Loucy (cell line): ENCODE measurements at regions not wholly inside any gene's neighbourhood (a gene's known extent, or its start where the extent isn't known, plus 50 kb on each side); places are given as distances from the start of the nearest gene placed in this dataset.
A peak's percentile ranks its signal among the peaks of the same experiment; 100 is the strongest.

Source experiments
- H2AFZ ChIP-seq: fragments of 200-600 bp; sonication (generic); 2 replicates; pipeline ENCODE4 v1.6.0; 2016; ENCODE audit warnings: antibody characterized with exemption, mild to moderate bottlenecking, low read length, moderate library complexity
- H3F3A ChIP-seq: fragments of 200-600 bp; 2 replicates; pipeline ENCODE4 v1.6.0; 2016; ENCODE audit warnings: antibody characterized with exemption, low read depth, mild to moderate bottlenecking
- H3K27me3 ChIP-seq: fragments of 200-600 bp; sonication (generic); 2 replicates; pipeline ENCODE4 v1.6.1; 2014; ENCODE audit warnings: low read length, mild to moderate bottlenecking; ENCODE audit not compliant: insufficient read depth, poor library complexity, severe bottlenecking
- H3K36me3 ChIP-seq: fragments of 200-600 bp; sonication (generic); 2 replicates; pipeline ENCODE4 v1.6.1; 2016; ENCODE audit warnings: low read length; ENCODE audit not compliant: insufficient read depth
- H3K4me1 ChIP-seq: fragments of 200-600 bp; sonication (generic); 2 replicates; pipeline ENCODE4 v1.5.1; 2014; ENCODE audit warnings: low read length, mild to moderate bottlenecking; ENCODE audit not compliant: insufficient read depth, poor library complexity, severe bottlenecking
- H3K4me2 ChIP-seq: fragments of 200-600 bp; sonication (generic); 2 replicates; pipeline ENCODE4 v1.6.0; 2014; ENCODE audit warnings: antibody characterized with exemption, low read length, low read depth, mild to moderate bottlenecking; ENCODE audit not compliant: poor library complexity, severe bottlenecking
- H3K4me3 ChIP-seq: fragments of 200-600 bp; sonication (generic); 2 replicates; pipeline ENCODE4 v1.5.1; 2014; ENCODE audit warnings: low read length, mild to moderate bottlenecking, mixed read lengths; ENCODE audit not compliant: poor library complexity, severe bottlenecking
- H3K79me2 ChIP-seq: fragments of 200-600 bp; sonication (generic); 2 replicates; pipeline ENCODE4 v1.6.1; 2014; ENCODE audit warnings: low read length; ENCODE audit not compliant: insufficient read depth
- H3K9ac ChIP-seq: fragments of 200-600 bp; sonication (generic); 2 replicates; pipeline ENCODE4 v1.6.0; 2014; ENCODE audit warnings: mild to moderate bottlenecking, low read depth, low read length, moderate library complexity; ENCODE audit not compliant: poor library complexity, severe bottlenecking
- H3K9me2 ChIP-seq: fragments of 200-600 bp; sonication (generic); replicated peaks from 2 replicates; pipeline ENCODE4 v1.6.1; 2016; ENCODE audit warnings: low read depth, low read length, mixed read lengths
- H3K9me3 ChIP-seq: fragments of 200-600 bp; sonication (generic); 2 replicates; pipeline ENCODE4 v1.6.1; 2014; ENCODE audit warnings: mild to moderate bottlenecking, antibody characterized with exemption, low read length, low read depth; ENCODE audit not compliant: insufficient read depth
- H4K20me1 ChIP-seq: fragments of 200-600 bp; sonication (generic); 2 replicates; pipeline ENCODE4 v1.6.0; 2014; ENCODE audit warnings: antibody characterized with exemption, low read length, mild to moderate bottlenecking; ENCODE audit not compliant: insufficient read depth, poor library complexity, severe bottlenecking
- EZH2phosphoT487 ChIP-seq: fragments of 200-600 bp; IDR thresholded peaks from 2 replicates; pipeline ENCODE4 v1.6.1; 2018; ENCODE audit warnings: antibody characterized with exemption, mild to moderate bottlenecking, moderate library complexity, borderline replicate concordance
- TF ChIP-seq, protein P1 (sequence below): fragments of 200-600 bp; sonication (generic); conservative IDR thresholded peaks from 2 replicates; pipeline ENCODE4 v1.5.1; 2014; ENCODE audit warnings: mild to moderate bottlenecking, antibody characterized with exemption, low read length

GRCh38 chr15:38684440-38685010 is 119.9 kb upstream of the RASGRP1 start:
- Histone ChIP-seq H3K4me2 (peak overlapping the region; percentile 19), H4K20me1 (no peaks in the 10 kb centered on the region), H3F3A (peaks cover 9% of the 10 kb centered on the region; the same call in 1 of the 2 replicates), H3K4me1 (peaks cover 72% of the 10 kb centered on the region), H3K9ac (peak overlapping the region; percentile 34), H3K9me3 (no peaks in the 10 kb centered on the region), H3K27me3 (no peaks in the 10 kb centered on the region), H3K9me2 (no peaks in the 10 kb centered on the region), H3K4me3 (no peak overlapping the region), H2AFZ (peak overlapping the region; percentile 58), H3K36me3 (no peaks in the 10 kb centered on the region), H3K79me2 (no peaks in the 10 kb centered on the region)
- TF ChIP-seq, protein P1, sequence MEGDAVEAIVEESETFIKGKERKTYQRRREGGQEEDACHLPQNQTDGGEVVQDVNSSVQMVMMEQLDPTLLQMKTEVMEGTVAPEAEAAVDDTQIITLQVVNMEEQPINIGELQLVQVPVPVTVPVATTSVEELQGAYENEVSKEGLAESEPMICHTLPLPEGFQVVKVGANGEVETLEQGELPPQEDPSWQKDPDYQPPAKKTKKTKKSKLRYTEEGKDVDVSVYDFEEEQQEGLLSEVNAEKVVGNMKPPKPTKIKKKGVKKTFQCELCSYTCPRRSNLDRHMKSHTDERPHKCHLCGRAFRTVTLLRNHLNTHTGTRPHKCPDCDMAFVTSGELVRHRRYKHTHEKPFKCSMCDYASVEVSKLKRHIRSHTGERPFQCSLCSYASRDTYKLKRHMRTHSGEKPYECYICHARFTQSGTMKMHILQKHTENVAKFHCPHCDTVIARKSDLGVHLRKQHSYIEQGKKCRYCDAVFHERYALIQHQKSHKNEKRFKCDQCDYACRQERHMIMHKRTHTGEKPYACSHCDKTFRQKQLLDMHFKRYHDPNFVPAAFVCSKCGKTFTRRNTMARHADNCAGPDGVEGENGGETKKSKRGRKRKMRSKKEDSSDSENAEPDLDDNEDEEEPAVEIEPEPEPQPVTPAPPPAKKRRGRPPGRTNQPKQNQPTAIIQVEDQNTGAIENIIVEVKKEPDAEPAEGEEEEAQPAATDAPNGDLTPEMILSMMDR = no peak
- TF ChIP-seq EZH2phosphoT487 = no peak

DNA sequence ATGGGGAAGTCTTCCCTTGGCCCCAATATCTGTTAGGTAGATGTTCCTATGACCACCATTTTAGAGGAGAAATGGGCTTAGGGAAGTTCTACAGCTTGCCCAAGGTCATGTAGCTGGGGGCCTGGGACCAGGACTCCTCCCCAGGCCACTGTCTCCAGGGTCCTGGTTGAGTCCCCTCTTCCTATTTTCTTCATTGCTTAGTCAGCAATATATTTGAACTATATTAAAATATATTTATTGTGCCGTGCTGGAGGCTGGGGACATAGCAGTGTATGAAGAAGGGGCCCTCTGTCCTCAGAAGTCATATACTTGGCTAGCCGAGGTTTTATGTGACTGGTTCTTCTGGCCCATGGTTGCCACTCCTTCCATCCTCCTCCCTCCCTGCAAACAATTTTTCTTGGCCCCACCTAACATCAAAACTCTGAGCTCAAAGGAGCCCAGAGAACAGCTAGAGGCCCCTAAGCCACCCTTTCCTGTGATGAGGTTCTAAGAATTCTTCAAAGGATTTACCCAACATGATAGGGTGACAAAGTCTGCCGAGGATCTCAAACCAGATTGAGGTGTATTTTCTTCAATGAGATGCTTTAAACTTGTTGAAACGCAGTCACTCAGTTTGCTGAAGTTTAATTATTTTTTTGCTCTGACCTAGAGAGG is 121.2 kb upstream of the RASGRP1 start:
- peak overlapping the region; percentile 44; the same call in 1 of the 2 replicates for H2AFZ ChIP-seq
- no peaks in the 10 kb centered on the region for H3K9me2 ChIP-seq
- no peak overlapping the region for H3K9ac ChIP-seq
- H3K9me3 ChIP-seq = no peaks in the 10 kb centered on the region
- H4K20me1 ChIP-seq = no peaks in the 10 kb centered on the region
- no peaks in the 10 kb centered on the region for H3K27me3 ChIP-seq
- H3K4me3 ChIP-seq = no peak overlapping the region
- no peaks in the 10 kb centered on the region for H3K79me2 ChIP-seq
- H3K4me2 ChIP-seq = peak overlapping the region; percentile 19
- H3K4me1 ChIP-seq = peaks cover 84% of the 10 kb centered on the region
- no peaks in the 10 kb centered on the region for H3K36me3 ChIP-seq
- TF ChIP-seq EZH2phosphoT487 = no peak
- TF ChIP-seq, protein P1 = no peak
- peaks cover 12% of the 10 kb centered on the region; the same call in 1 of the 2 replicates for H3F3A ChIP-seq

GRCh38 chr15:38687340-38687739 is 122.7 kb upstream of the RASGRP1 start:
- Histone ChIP-seq H3K9me3 (no peaks in the 10 kb centered on the region), H3K36me3 (no peaks in the 10 kb centered on the region), H3K9me2 (no peaks in the 10 kb centered on the region), H4K20me1 (no peaks in the 10 kb centered on the region), H2AFZ (0 out of 2 replicates have a peak overlapping the region, but pooled peaks have one; percentile 22), H3K79me2 (no peaks in the 10 kb centered on the region), H3K27me3 (no peaks in the 10 kb centered on the region), H3K9ac (peak overlapping the region; percentile 13), H3K4me1 (peaks cover 95% of the 10 kb centered on the region), H3F3A (peaks cover 12% of the 10 kb centered on the region; the same call in 1 of the 2 replicates), H3K4me2 (peak overlapping the region; percentile 58), H3K4me3 (no peak overlapping the region)
- TF ChIP-seq, protein P1 = no peak
- no peak for TF ChIP-seq EZH2phosphoT487
